ENCODE measurements at regions not wholly inside any gene's neighbourhood (a gene's known extent, or its start where the extent isn't known, plus 50 kb on each side); places are given as distances from the start of the nearest gene placed in this dataset.

- Mint-ChIP-seq H3K4me1 (ENCODE audit: low read depth, unreplicated experiment) (peaks cover 15% of the 10 kb centered on the region), H3K4me3 (ENCODE audit: low read depth, unreplicated experiment) (no peak overlapping the region), H3K27ac (ENCODE audit: unreplicated experiment) (no peak overlapping the region), H3K27me3 (ENCODE audit: unreplicated experiment) (no peaks in the 10 kb centered on the region), H3K36me3 (ENCODE audit: insufficient read depth, unreplicated experiment) (no peaks in the 10 kb centered on the region), H3K9me3 (ENCODE audit: low read depth, unreplicated experiment) (no peaks in the 10 kb centered on the region)
- no peak for TF ChIP-seq CTCF (IDR thresholded peaks at IDR 0.05; ENCODE audit: unreplicated experiment)
- CTCF ChIA-PET: no interaction called here
- DNase-seq: no peak
- no TSS peak for BruUV-seq (replicated peaks)
- intact Hi-C loops (cut with micrococcal nuclease; ENCODE audit: unreplicated experiment): no loop called here
Measured at GRCh38 chr2:136244536-136244885, 126.6 kb upstream of the CXCR4 start.

- Mint-ChIP-seq H3K9me3 (ENCODE audit: low read depth, unreplicated experiment) (no peaks in the 10 kb centered on the region), H3K36me3 (ENCODE audit: insufficient read depth, unreplicated experiment) (no peaks in the 10 kb centered on the region), H3K4me1 (ENCODE audit: low read depth, unreplicated experiment) (peaks cover 20% of the 10 kb centered on the region), H3K4me3 (ENCODE audit: low read depth, unreplicated experiment) (no peak overlapping the region), H3K27ac (ENCODE audit: unreplicated experiment) (no peak overlapping the region), H3K27me3 (ENCODE audit: unreplicated experiment) (no peaks in the 10 kb centered on the region)
- DNase-seq: no peak
- CTCF ChIA-PET: no interaction called here
- intact Hi-C loops (cut with micrococcal nuclease; ENCODE audit: unreplicated experiment): no loop called here
- no TSS peak for BruUV-seq (replicated peaks)
- no peak for TF ChIP-seq CTCF (IDR thresholded peaks at IDR 0.05; ENCODE audit: unreplicated experiment)
Measured at GRCh38 chr2:136243638-136244535, 125.9 kb upstream of the CXCR4 start.

- CTCF ChIA-PET: no interaction called here
- no peak overlapping the region for H3K4me3 Mint-ChIP-seq (ENCODE audit: low read depth, unreplicated experiment)
- H3K36me3 Mint-ChIP-seq (ENCODE audit: insufficient read depth, unreplicated experiment): no peaks in the 10 kb centered on the region
- no peak for TF ChIP-seq CTCF (IDR thresholded peaks at IDR 0.05; ENCODE audit: unreplicated experiment)
- intact Hi-C loops (cut with micrococcal nuclease; ENCODE audit: unreplicated experiment): no loop called here
- BruUV-seq (replicated peaks): no TSS peak
- no peaks in the 10 kb centered on the region for H3K9me3 Mint-ChIP-seq (ENCODE audit: low read depth, unreplicated experiment)
- H3K4me1 Mint-ChIP-seq (ENCODE audit: low read depth, unreplicated experiment): peaks cover 22% of the 10 kb centered on the region
- no peak for DNase-seq
- no peak overlapping the region for H3K27ac Mint-ChIP-seq (ENCODE audit: unreplicated experiment)
- H3K27me3 Mint-ChIP-seq (ENCODE audit: unreplicated experiment): no peaks in the 10 kb centered on the region
Measured at GRCh38 chr2:136242687-136243277, 124.8 kb upstream of the CXCR4 start.

GRCh38 chr2:136242100-136242499, 124.2 kb upstream of the CXCR4 start:
- H3K27ac Mint-ChIP-seq (ENCODE audit: unreplicated experiment): no peak overlapping the region
- intact Hi-C loops (cut with micrococcal nuclease; ENCODE audit: unreplicated experiment): no loop called here
- CTCF ChIA-PET: no interaction called here
- H3K9me3 Mint-ChIP-seq (ENCODE audit: low read depth, unreplicated experiment): no peaks in the 10 kb centered on the region
- DNase-seq: no peak
- BruUV-seq (replicated peaks): no TSS peak
- H3K4me1 Mint-ChIP-seq (ENCODE audit: low read depth, unreplicated experiment): peaks cover 17% of the 10 kb centered on the region
- no peaks in the 10 kb centered on the region for H3K27me3 Mint-ChIP-seq (ENCODE audit: unreplicated experiment)
- H3K4me3 Mint-ChIP-seq (ENCODE audit: low read depth, unreplicated experiment): no peak overlapping the region
- TF ChIP-seq CTCF (IDR thresholded peaks at IDR 0.05; ENCODE audit: unreplicated experiment): no peak
- no peaks in the 10 kb centered on the region for H3K36me3 Mint-ChIP-seq (ENCODE audit: insufficient read depth, unreplicated experiment)
